ENCODE measurements at regions not wholly inside any gene's neighbourhood (a gene's known extent, or its start where the extent isn't known, plus 50 kb on each side); places are given as distances from the start of the nearest gene placed in this dataset.

DNA sequence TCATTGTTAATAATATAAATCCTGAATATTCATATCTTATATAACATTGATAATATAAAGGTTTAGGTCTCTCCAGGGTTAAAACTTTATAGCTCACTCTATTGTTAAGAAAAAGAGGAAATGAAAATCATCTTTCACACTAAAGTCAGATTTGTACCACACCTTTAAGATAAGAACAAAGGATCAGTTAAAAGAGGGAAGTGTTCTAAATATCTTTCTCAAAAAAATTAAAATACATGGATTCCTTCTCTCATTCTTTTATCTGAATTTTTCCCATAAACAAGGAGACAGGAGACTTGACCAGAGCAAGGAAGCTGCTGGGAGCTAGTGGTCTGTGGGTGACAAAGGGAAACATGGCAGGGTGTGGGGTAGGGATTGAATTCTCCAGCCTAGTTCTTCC, 323.0 kb upstream of the CPXCR1 start:
- TF ChIP-seq, protein P1, sequence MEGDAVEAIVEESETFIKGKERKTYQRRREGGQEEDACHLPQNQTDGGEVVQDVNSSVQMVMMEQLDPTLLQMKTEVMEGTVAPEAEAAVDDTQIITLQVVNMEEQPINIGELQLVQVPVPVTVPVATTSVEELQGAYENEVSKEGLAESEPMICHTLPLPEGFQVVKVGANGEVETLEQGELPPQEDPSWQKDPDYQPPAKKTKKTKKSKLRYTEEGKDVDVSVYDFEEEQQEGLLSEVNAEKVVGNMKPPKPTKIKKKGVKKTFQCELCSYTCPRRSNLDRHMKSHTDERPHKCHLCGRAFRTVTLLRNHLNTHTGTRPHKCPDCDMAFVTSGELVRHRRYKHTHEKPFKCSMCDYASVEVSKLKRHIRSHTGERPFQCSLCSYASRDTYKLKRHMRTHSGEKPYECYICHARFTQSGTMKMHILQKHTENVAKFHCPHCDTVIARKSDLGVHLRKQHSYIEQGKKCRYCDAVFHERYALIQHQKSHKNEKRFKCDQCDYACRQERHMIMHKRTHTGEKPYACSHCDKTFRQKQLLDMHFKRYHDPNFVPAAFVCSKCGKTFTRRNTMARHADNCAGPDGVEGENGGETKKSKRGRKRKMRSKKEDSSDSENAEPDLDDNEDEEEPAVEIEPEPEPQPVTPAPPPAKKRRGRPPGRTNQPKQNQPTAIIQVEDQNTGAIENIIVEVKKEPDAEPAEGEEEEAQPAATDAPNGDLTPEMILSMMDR (IDR thresholded peaks at IDR 0.05), result no peak
- no peak for TF ChIP-seq EZH2 (IDR thresholded peaks at IDR 0.05; ENCODE audit: borderline replicate concordance, insufficient read depth, low read depth, low read length, poor library complexity, severe bottlenecking)
